ENCODE measurements at regions not wholly inside any gene's neighbourhood (a gene's known extent, or its start where the extent isn't known, plus 50 kb on each side); places are given as distances from the start of the nearest gene placed in this dataset.
A peak's percentile ranks its signal among the peaks of the same experiment; 100 is the strongest.

DNA sequence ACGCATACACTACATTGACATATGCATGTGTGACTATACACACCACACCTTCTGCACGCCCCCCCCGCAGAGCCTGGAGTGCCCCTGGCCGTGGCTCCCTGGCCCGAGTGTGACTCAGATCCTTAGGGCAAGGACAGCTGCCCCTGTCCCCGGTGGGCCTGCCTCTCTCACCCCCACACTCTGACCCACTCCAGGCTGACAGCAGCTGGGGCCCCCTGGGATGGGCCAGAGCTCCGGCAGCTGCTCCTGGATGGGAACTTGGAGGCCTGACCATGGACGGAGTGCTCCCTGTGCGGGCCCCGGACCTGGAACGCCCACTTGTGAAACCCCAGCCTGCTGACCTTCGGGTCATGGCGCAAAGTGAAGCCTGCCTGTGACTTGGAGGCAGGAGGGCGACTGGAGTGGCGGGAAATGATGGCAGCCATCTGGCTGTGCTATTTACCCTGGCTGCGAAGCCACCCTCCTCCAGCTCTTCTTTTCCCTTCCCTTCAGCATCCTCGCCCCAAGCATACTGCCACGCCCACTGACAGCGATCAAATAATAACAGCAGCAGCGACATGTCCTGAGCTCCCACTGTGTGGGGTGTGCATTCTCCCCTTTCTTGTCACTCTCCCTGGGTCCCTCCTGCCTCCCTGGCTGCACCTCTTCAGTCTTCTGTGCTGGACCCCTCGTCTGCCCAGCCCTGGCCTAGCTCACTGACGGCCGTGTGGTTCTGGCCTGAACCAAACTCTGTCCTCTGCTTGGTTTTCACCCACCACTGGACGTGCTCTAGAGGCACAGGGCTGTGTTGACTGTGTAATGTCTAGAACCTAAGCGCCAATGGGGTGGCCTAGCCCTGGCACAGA lies 90.7 kb upstream of the MEF2A start:
- Mint-ChIP-seq H3K27me3 (ENCODE audit: low read depth) (no peaks in the 10 kb centered on the region), H3K4me1 (peaks cover 18% of the 10 kb centered on the region), H3K27ac (ENCODE audit: unreplicated experiment) (peak overlapping the region; percentile 91), H3K36me3 (ENCODE audit: low read depth) (no peaks in the 10 kb centered on the region), H3K9me3 (no peaks in the 10 kb centered on the region), H3K4me3 (no peak overlapping the region)
- TF ChIP-seq, protein P1, sequence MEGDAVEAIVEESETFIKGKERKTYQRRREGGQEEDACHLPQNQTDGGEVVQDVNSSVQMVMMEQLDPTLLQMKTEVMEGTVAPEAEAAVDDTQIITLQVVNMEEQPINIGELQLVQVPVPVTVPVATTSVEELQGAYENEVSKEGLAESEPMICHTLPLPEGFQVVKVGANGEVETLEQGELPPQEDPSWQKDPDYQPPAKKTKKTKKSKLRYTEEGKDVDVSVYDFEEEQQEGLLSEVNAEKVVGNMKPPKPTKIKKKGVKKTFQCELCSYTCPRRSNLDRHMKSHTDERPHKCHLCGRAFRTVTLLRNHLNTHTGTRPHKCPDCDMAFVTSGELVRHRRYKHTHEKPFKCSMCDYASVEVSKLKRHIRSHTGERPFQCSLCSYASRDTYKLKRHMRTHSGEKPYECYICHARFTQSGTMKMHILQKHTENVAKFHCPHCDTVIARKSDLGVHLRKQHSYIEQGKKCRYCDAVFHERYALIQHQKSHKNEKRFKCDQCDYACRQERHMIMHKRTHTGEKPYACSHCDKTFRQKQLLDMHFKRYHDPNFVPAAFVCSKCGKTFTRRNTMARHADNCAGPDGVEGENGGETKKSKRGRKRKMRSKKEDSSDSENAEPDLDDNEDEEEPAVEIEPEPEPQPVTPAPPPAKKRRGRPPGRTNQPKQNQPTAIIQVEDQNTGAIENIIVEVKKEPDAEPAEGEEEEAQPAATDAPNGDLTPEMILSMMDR (conservative IDR thresholded peaks at IDR 0.05): no peak
- no peak for DNase-seq (ENCODE audit: low read depth, low spot score)

DNA sequence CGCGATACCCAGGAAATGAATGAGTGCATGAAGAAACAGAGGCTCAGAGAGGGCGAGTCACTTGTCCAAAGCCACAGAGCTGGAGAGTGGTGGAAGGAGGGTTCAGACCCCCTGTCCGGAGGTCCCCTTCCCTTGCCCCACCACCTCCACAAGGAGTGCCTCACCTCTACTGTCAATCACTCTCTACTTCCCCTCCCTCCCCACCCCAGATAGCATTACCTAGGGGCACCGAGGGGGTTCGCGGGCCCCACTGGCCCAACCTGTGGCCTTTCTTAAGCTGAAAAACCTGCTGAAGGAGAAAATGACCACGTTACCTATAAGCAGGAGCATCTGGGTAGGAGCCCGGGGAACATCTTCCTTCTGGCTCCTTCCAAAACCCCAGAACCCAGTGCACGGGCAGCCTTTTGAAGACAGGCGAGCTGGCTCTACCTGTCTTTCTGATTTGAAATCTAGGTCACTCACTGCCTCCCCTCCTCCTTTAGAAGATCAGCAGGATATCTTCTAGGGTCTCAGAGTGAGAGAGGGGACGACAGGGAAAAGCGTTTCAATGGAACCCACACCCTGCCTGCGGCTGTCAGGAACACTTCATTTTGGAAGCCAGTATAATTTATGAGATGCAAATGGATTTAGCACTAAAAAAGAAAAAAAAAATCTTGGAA lies 89.9 kb upstream of the MEF2A start:
- DNase-seq (ENCODE audit: low read depth, low spot score): no peak
- no peaks in the 10 kb centered on the region for H3K36me3 Mint-ChIP-seq (ENCODE audit: low read depth)
- no peaks in the 10 kb centered on the region for H3K27me3 Mint-ChIP-seq (ENCODE audit: low read depth)
- no peaks in the 10 kb centered on the region for H3K9me3 Mint-ChIP-seq
- TF ChIP-seq, protein P1 (conservative IDR thresholded peaks at IDR 0.05): no peak
- no peak overlapping the region for H3K4me3 Mint-ChIP-seq
- peaks cover 18% of the 10 kb centered on the region for H3K4me1 Mint-ChIP-seq
- peak overlapping the region; percentile 91 for H3K27ac Mint-ChIP-seq (ENCODE audit: unreplicated experiment)

- TF ChIP-seq, protein P1 (conservative IDR thresholded peaks at IDR 0.05): no peak
- Mint-ChIP-seq H3K4me1 (peaks cover 18% of the 10 kb centered on the region), H3K36me3 (ENCODE audit: low read depth) (no peaks in the 10 kb centered on the region), H3K9me3 (no peaks in the 10 kb centered on the region), H3K27ac (ENCODE audit: unreplicated experiment) (no peak overlapping the region), H3K27me3 (ENCODE audit: low read depth) (no peaks in the 10 kb centered on the region), H3K4me3 (no peak overlapping the region)
- DNase-seq (ENCODE audit: low read depth, low spot score): no peak
Measured at GRCh38 chr15:99476413-99477222, 89.2 kb upstream of the MEF2A start.

GRCh38 chr15:99477791-99478471 lies 87.9 kb upstream of the MEF2A start:
- peaks cover 3% of the 10 kb centered on the region for H3K9me3 Mint-ChIP-seq
- DNase-seq (ENCODE audit: low read depth, low spot score): no peak
- H3K27ac Mint-ChIP-seq (ENCODE audit: unreplicated experiment): no peak overlapping the region
- H3K36me3 Mint-ChIP-seq (ENCODE audit: low read depth): no peaks in the 10 kb centered on the region
- H3K4me3 Mint-ChIP-seq: no peak overlapping the region
- H3K27me3 Mint-ChIP-seq (ENCODE audit: low read depth): no peaks in the 10 kb centered on the region
- peaks cover 18% of the 10 kb centered on the region for H3K4me1 Mint-ChIP-seq
- TF ChIP-seq, protein P1 (conservative IDR thresholded peaks at IDR 0.05): no peak

GRCh38 chr15:99478977-99479376 lies 86.8 kb upstream of the MEF2A start:
- Mint-ChIP-seq H3K27ac (ENCODE audit: unreplicated experiment) (no peak overlapping the region), H3K9me3 (peaks cover 4% of the 10 kb centered on the region), H3K4me1 (peaks cover 12% of the 10 kb centered on the region), H3K36me3 (ENCODE audit: low read depth) (no peaks in the 10 kb centered on the region), H3K27me3 (ENCODE audit: low read depth) (no peaks in the 10 kb centered on the region), H3K4me3 (no peak overlapping the region)
- DNase-seq (ENCODE audit: low read depth, low spot score): no peak
- TF ChIP-seq, protein P1 (conservative IDR thresholded peaks at IDR 0.05): no peak

Measured in neural crest cell (in vitro differentiated cells).